Body of pancreas (tissue), 4 donors: ENCODE measurements at regions not wholly inside any gene's neighbourhood (a gene's known extent, or its start where the extent isn't known, plus 50 kb on each side); places are given as distances from the start of the nearest gene placed in this dataset.

Source experiments
- CTCF ChIP-seq, 7 experiments: fragments of 450-650 bp in 4 of 7; fragments of 200-600 bp in 3 of 7; sonication (generic) in 3 of 7; IDR thresholded peaks; one replicate each; pipeline ENCODE4 v1.5.1; 2016 to 2019; ENCODE audit warnings: antibody characterized with exemption in 7 of 7
- POLR2A ChIP-seq, 3 donors: fragments of 450-650 bp; IDR thresholded peaks; one replicate each; pipeline ENCODE4 v1.6.1; 2016; ENCODE audit warnings: antibody characterized with exemption in 3 of 3, mild to moderate bottlenecking in 2 of 3

GRCh38 chr13:49859560-49859959, 67.1 kb upstream of the KPNA3 start:
- no peak for TF ChIP-seq CTCF (IDR thresholded peaks at IDR 0.05)
- no peak for TF ChIP-seq POLR2A (IDR thresholded peaks at IDR 0.05)
